K562 (cell line): ENCODE measurements at regions not wholly inside any gene's neighbourhood (a gene's known extent, or its start where the extent isn't known, plus 50 kb on each side); places are given as distances from the start of the nearest gene placed in this dataset.

Experiments
- CEBPB ChIP-seq: fragments of 450-650 bp; IDR thresholded peaks from 2 replicates; pipeline ENCODE4 v1.6.1; 2016; ENCODE audit warnings: missing genetic modification characterization, missing compliant biosample characterization
- CEBPG ChIP-seq, 3 experiments: fragments of 200-800 bp in 1 of 3; sonication (Bioruptor generic) in 1 of 3; sonication (generic) in 1 of 3; formaldehyde crosslinking in 1 of 3; IDR thresholded peaks in 2 of 3; conservative IDR thresholded peaks in 1 of 3; 2 replicates each; pipeline versions ENCODE4 v1.6.1 to v1.8.0; 2016 to 2022; ENCODE audit warnings: missing compliant biosample characterization in 2 of 3, missing genetic modification characterization in 2 of 3, mild to moderate bottlenecking in 1 of 3, missing genetic modification reagents in 1 of 3
- E2F1 ChIP-seq: sonication (generic); formaldehyde crosslinking; IDR thresholded peaks from 2 replicates; pipeline ENCODE4 v1.8.1; 2023; ENCODE audit warnings: mild to moderate bottlenecking, missing genetic modification reagents, moderate library complexity
- EP300 ChIP-seq: IDR thresholded peaks from 2 replicates; pipeline ENCODE4 v1.6.1; 2012; ENCODE audit warnings: low read length, improper control_type of control experiment
- GATA2 ChIP-seq: sonication (generic); formaldehyde crosslinking; IDR thresholded peaks from 2 replicates; pipeline ENCODE4 v1.4.0; 2020; ENCODE audit warnings: mild to moderate bottlenecking, missing genetic modification reagents
- HEY1 ChIP-seq: fragments of 250-450 bp; sonication (Bioruptor Pico); IDR thresholded peaks from 2 replicates; pipeline ENCODE4 v1.5.0; 2020; ENCODE audit warnings: mild to moderate bottlenecking, moderate library complexity, borderline replicate concordance
- HLTF ChIP-seq: fragments of 450-650 bp; IDR thresholded peaks from 2 replicates; pipeline ENCODE4 v1.6.1; 2016
- MTF1 ChIP-seq: fragments of 250-450 bp; sonication (Bioruptor Pico); IDR thresholded peaks from 2 replicates; pipeline ENCODE4 v1.9.0; 2021; ENCODE audit warnings: moderate library complexity, mild to moderate bottlenecking, inconsistent platforms, borderline replicate concordance
- POLR2A ChIP-seq: fragments of 450-650 bp; conservative IDR thresholded peaks from 2 replicates; pipeline ENCODE4 v1.6.1; 2016
- ZHX1 ChIP-seq: fragments of 150-350 bp; conservative IDR thresholded peaks from 2 replicates; pipeline ENCODE4 v1.6.1; 2014; ENCODE audit warnings: low read length
- ZNF592 ChIP-seq: fragments of 450-650 bp; IDR thresholded peaks from 2 replicates; pipeline ENCODE4 v1.6.1; 2017; ENCODE audit warnings: antibody characterized with exemption, mild to moderate bottlenecking
- ZNF780A ChIP-seq: fragments of 250-450 bp; sonication (Bioruptor Pico); IDR thresholded peaks from 2 replicates; pipeline ENCODE4 v1.5.0; 2021; ENCODE audit warnings: mild to moderate bottlenecking

- TF ChIP-seq ZNF592 (no peak), ZNF780A (no peak), GATA2 (CRISPR knock-in tag) (no peak), HLTF (no peak), ZHX1 (no peak), HEY1 (CRISPR knock-in tag) (no peak), EP300 (no peak), CEBPG (CRISPR knock-in tag; IDR thresholded peaks at IDR 0.05) (no peak), CEBPG (tag; conservative IDR thresholded peaks at IDR 0.05 in 1 of 2, IDR thresholded peaks at IDR 0.05 in 1 of 2) (no peak), MTF1 (CRISPR knock-in tag) (no peak), E2F1 (CRISPR knock-in tag) (no peak), POLR2A (no peak), CEBPB (tag) (no peak)
These were observed 532.0 kb upstream of the SPANXN1 start for GRCh38 chrX:144715337-144715736.
